GM19395 (cell line): ENCODE measurements at regions not wholly inside any gene's neighbourhood (a gene's known extent, or its start where the extent isn't known, plus 50 kb on each side); places are given as distances from the start of the nearest gene placed in this dataset.
"Not testable (repeated sequence)": the region's sequence is repeated elsewhere in the genome, so short reads cannot be mapped to it uniquely, and the experiment has no call there.

ENCODE experiments used
- ATAC-seq: cut with Tn5 transposase; IDR thresholded peaks from one replicate; pipeline ENCODE4 v1.9.1; 2021; ENCODE audit warnings: mild to moderate bottlenecking, moderate library complexity; ENCODE audit not compliant: unreplicated experiment

GRCh38 chr10:15921423-15921945, 61.2 kb upstream of the MINDY3 start:
- not testable (repeated sequence) for ATAC-seq

- ATAC-seq: no peak
Observed at GRCh38 chr10:15931376-15931775, 71.1 kb upstream of the MINDY3 start.

GRCh38 chr10:15939543-15939942, 79.2 kb upstream of the MINDY3 start:
- ATAC-seq: not testable (repeated sequence)

- no peak for ATAC-seq
Observed at GRCh38 chr10:15943426-15943825, 83.1 kb upstream of the MINDY3 start.

- no peak for ATAC-seq
Observed at GRCh38 chr10:15954188-15954587, 93.9 kb upstream of the MINDY3 start.

GRCh38 chr10:15960277-15960676, 100.0 kb upstream of the MINDY3 start:
- no peak for ATAC-seq

- ATAC-seq: not testable (repeated sequence)
Observed at GRCh38 chr10:15972736-15973135, 112.4 kb upstream of the MINDY3 start.

- ATAC-seq: no peak
Observed at GRCh38 chr10:15985690-15986089, 125.4 kb upstream of the MINDY3 start.

GRCh38 chr10:15990535-15991129, 130.3 kb upstream of the MINDY3 start:
- ATAC-seq: no peak

GRCh38 chr10:15997313-15997712, 137.0 kb upstream of the MINDY3 start:
- ATAC-seq: no peak

- ATAC-seq: no peak
Observed at GRCh38 chr10:16001581-16001980, 141.3 kb upstream of the MINDY3 start.

GRCh38 chr10:16009785-16010184, 149.5 kb upstream of the MINDY3 start:
- ATAC-seq: no peak

- ATAC-seq: no peak
Observed at GRCh38 chr10:16011548-16011947, 151.2 kb upstream of the MINDY3 start.

- no peak for ATAC-seq
Observed at GRCh38 chr10:16014469-16014868, 154.2 kb upstream of the MINDY3 start.

- no peak for ATAC-seq
Observed at GRCh38 chr10:16016688-16017087, 156.4 kb upstream of the MINDY3 start.

- no peak for ATAC-seq
Observed at GRCh38 chr10:16020836-16021235, 160.5 kb upstream of the MINDY3 start.

GRCh38 chr10:16026832-16027231, 166.5 kb upstream of the MINDY3 start:
- not testable (repeated sequence) for ATAC-seq

GRCh38 chr10:16030562-16030961, 170.3 kb upstream of the MINDY3 start:
- ATAC-seq: no peak

GRCh38 chr10:16049050-16049449, 188.7 kb upstream of the MINDY3 start:
- no peak for ATAC-seq

- ATAC-seq: no peak
Observed at GRCh38 chr10:16049782-16050181, 189.5 kb upstream of the MINDY3 start.

GRCh38 chr10:16063350-16063749, 203.0 kb upstream of the MINDY3 start:
- ATAC-seq: no peak

- not testable (repeated sequence) for ATAC-seq
Observed at GRCh38 chr10:16083551-16083950, 223.2 kb upstream of the MINDY3 start.

- no peak for ATAC-seq
Observed at GRCh38 chr10:16105082-16105481, 244.8 kb upstream of the MINDY3 start.
